ENCODE measurements at regions not wholly inside any gene's neighbourhood (a gene's known extent, or its start where the extent isn't known, plus 50 kb on each side); places are given as distances from the start of the nearest gene placed in this dataset.

GRCh38 chr3:193959861-193960260 lies 176.1 kb upstream of the HES1 start:
- no peak for TF ChIP-seq SP2 (IDR thresholded peaks at IDR 0.05; ENCODE audit: low read length)
- H3K4ac ChIP-seq (replicated peaks; ENCODE audit: insufficient read length, low read depth, low read length): no peak overlapping the region
- peaks cover 0 to 6% (median 3%) of the 10 kb centered on the region in 4 experiments; a peak in 3 of 7 replicates for H3K4me1 ChIP-seq (replicated peaks in 1 of 4; ENCODE audit: control insufficient read depth in 3 of 4, insufficient read depth in 4 of 4, low read length in 3 of 4)
- H2BK20ac ChIP-seq (ENCODE audit: low read length): no peak overlapping the region; the same call in 1 of the 2 replicates
- H2AFZ ChIP-seq (ENCODE audit: low read length): no peak overlapping the region
- CTCF ChIA-PET (ENCODE audit: partially characterized antibody): interaction anchor here (0.7 to 4.5 kb wide), 4 partner anchors 11 to 356 kb away, joined by 3 to 49 read pairs (median 3); no protein-coding TSS in a partner anchor
- no peak overlapping the region for H3K14ac ChIP-seq (ENCODE audit: insufficient read length)
- H4K8ac ChIP-seq (ENCODE audit: extremely low read depth, insufficient read depth, low read length): no peak overlapping the region
- no peaks in the 10 kb centered on the region; a peak in 1 of 8 replicates for H3K36me3 ChIP-seq (ENCODE audit: control insufficient read depth in 2 of 4, insufficient read depth in 4 of 4, low read length in 3 of 4)
- no peak overlapping the region for H3K9ac ChIP-seq (replicated peaks in 1 of 4; ENCODE audit: extremely low read depth in 1 of 4, low read depth in 3 of 4, low read length in 3 of 4)
- no peak overlapping the region for H3K23ac ChIP-seq (ENCODE audit: insufficient read length)
- H3K27ac ChIP-seq (ENCODE audit: low read depth, low read length): no peak overlapping the region
- no peak overlapping the region for H2BK15ac ChIP-seq (ENCODE audit: low read length)
- no peak overlapping the region for H4K91ac ChIP-seq (replicated peaks; ENCODE audit: insufficient read length, low read length)
- no peaks in the 10 kb centered on the region for H3K79me1 ChIP-seq (ENCODE audit: low read depth, low read length)
- POLR2A ChIA-PET (ENCODE audit: partially characterized antibody): no interaction called here
- no peak overlapping the region for H3K18ac ChIP-seq (ENCODE audit: extremely low read depth, low read length)
- no peak overlapping the region for H3K56ac ChIP-seq (replicated peaks; ENCODE audit: insufficient read length, low read depth, low read length)
- H2BK5ac ChIP-seq (ENCODE audit: low read depth, low read length): no peak overlapping the region
- H2AK5ac ChIP-seq (ENCODE audit: low read depth, low read length): no peak overlapping the region
- H2BK12ac ChIP-seq (ENCODE audit: low read depth, low read length): no peak overlapping the region
- H2BK120ac ChIP-seq (replicated peaks; ENCODE audit: low read depth, low read length): no peak overlapping the region
- H3K23me2 ChIP-seq (ENCODE audit: low read depth, low read length): no peaks in the 10 kb centered on the region
- H3K79me2 ChIP-seq (ENCODE audit: control insufficient read depth in 1 of 2, insufficient read depth in 2 of 2, low read length in 2 of 2): no peaks in the 10 kb centered on the region
- no peak overlapping the region for H4K5ac ChIP-seq (ENCODE audit: insufficient read length, low read depth, low read length)
- DNase-seq (ENCODE audit: low read depth in 1 of 2, low spot score in 2 of 2) (no peak), FAIRE-seq (no peak)
- H3K27me3 ChIP-seq (replicated peaks in 1 of 4; ENCODE audit: control insufficient read depth in 3 of 4, extremely low read depth in 1 of 4, insufficient read depth in 3 of 4, low read length in 3 of 4): peaks cover 10 to 55% (median 35%) of the 10 kb centered on the region in 4 experiments
- H3K4me2 ChIP-seq (ENCODE audit: insufficient read depth in 1 of 2, low read depth in 2 of 2, low read length in 2 of 2): no peak overlapping the region
- peaks cover 1 to 7% of the 10 kb centered on the region in 2 experiments; a peak in 1 of 4 replicates for H3K9me3 ChIP-seq (ENCODE audit: insufficient read depth in 2 of 2, low read depth in 1 of 2, low read length in 1 of 2)
- H4K20me1 ChIP-seq (replicated peaks in 1 of 2; ENCODE audit: control insufficient read depth in 1 of 2, insufficient read depth in 2 of 2, low read length in 2 of 2): no peaks in the 10 kb centered on the region
- no peak overlapping the region for H3K4me3 ChIP-seq (ENCODE audit: extremely low read depth in 1 of 4, insufficient read depth in 2 of 4, low read depth in 3 of 4, low read length in 4 of 4)

Measured in H1 (cell line).